Suprapubic skin (tissue), 3 donors: ENCODE measurements at regions not wholly inside any gene's neighbourhood (a gene's known extent, or its start where the extent isn't known, plus 50 kb on each side); places are given as distances from the start of the nearest gene placed in this dataset.

Source experiments
- CTCF ChIP-seq, 2 donors: fragments of 200-600 bp in 1 of 2; fragments of 450-650 bp in 1 of 2; sonication (generic) in 1 of 2; IDR thresholded peaks; one replicate each; pipeline ENCODE4 v1.5.1; 2016 to 2019; ENCODE audit warnings: antibody characterized with exemption in 2 of 2, mild to moderate bottlenecking in 1 of 2, moderate library complexity in 1 of 2
- EP300 ChIP-seq: sonication (generic); formaldehyde crosslinking; IDR thresholded peaks from one replicate; pipeline ENCODE4 v1.6.1; 2017; ENCODE audit warnings: antibody characterized with exemption
- POLR2A ChIP-seq, 2 donors: fragments of 450-650 bp; IDR thresholded peaks; one replicate each; pipeline ENCODE4 v1.6.1; 2017; ENCODE audit warnings: antibody characterized with exemption in 2 of 2, mild to moderate bottlenecking in 2 of 2, moderate library complexity in 2 of 2

GRCh38 chr15:38894243-38894948 is 329.8 kb upstream of the RASGRP1 start:
- TF ChIP-seq EP300 (no peak), CTCF (IDR thresholded peaks at IDR 0.05) (no peak), POLR2A (IDR thresholded peaks at IDR 0.05) (no peak)
